ENCODE measurements at regions not wholly inside any gene's neighbourhood (a gene's known extent, or its start where the extent isn't known, plus 50 kb on each side); places are given as distances from the start of the nearest gene placed in this dataset.
"Not testable (repeated sequence)": the region's sequence is repeated elsewhere in the genome, so short reads cannot be mapped to it uniquely, and the experiment has no call there.

DNA sequence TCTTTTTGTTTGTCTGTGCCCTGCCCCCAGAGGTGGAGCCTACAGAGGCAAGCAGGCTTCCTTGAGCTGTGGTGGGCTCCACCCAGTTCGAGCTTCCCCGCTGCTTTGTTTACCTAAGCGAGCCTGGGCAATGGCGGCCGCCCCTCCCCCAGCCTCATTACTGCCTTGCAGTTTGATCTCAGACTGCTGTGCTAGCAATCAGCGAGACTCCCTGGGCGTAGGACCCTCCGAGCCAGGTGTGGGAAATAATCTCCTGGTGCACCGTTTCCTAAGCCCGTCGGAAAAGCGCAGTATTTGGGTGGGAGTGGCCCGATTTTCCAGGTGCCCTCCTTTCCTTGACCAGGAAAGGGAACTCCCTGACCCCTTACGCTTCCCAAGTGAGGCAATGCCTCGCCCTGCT, 78.6 kb upstream of the HAND2 start:
- TF ChIP-seq, protein P1, sequence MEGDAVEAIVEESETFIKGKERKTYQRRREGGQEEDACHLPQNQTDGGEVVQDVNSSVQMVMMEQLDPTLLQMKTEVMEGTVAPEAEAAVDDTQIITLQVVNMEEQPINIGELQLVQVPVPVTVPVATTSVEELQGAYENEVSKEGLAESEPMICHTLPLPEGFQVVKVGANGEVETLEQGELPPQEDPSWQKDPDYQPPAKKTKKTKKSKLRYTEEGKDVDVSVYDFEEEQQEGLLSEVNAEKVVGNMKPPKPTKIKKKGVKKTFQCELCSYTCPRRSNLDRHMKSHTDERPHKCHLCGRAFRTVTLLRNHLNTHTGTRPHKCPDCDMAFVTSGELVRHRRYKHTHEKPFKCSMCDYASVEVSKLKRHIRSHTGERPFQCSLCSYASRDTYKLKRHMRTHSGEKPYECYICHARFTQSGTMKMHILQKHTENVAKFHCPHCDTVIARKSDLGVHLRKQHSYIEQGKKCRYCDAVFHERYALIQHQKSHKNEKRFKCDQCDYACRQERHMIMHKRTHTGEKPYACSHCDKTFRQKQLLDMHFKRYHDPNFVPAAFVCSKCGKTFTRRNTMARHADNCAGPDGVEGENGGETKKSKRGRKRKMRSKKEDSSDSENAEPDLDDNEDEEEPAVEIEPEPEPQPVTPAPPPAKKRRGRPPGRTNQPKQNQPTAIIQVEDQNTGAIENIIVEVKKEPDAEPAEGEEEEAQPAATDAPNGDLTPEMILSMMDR (IDR thresholded peaks at IDR 0.05) = not testable (repeated sequence)
- TF ChIP-seq POLR2A (IDR thresholded peaks at IDR 0.05) = not testable (repeated sequence)

Data from right lobe of liver (tissue), 4 donors.